HG03025 (cell line): ENCODE measurements at regions not wholly inside any gene's neighbourhood (a gene's known extent, or its start where the extent isn't known, plus 50 kb on each side); places are given as distances from the start of the nearest gene placed in this dataset.
"Not testable (repeated sequence)": the region's sequence is repeated elsewhere in the genome, so short reads cannot be mapped to it uniquely, and the experiment has no call there.

Experiments used
- ATAC-seq: cut with Tn5 transposase; IDR thresholded peaks from one replicate; pipeline ENCODE4 v1.9.1; 2021; ENCODE audit warnings: mild to moderate bottlenecking, moderate library complexity; ENCODE audit not compliant: unreplicated experiment, low FRiP score

DNA sequence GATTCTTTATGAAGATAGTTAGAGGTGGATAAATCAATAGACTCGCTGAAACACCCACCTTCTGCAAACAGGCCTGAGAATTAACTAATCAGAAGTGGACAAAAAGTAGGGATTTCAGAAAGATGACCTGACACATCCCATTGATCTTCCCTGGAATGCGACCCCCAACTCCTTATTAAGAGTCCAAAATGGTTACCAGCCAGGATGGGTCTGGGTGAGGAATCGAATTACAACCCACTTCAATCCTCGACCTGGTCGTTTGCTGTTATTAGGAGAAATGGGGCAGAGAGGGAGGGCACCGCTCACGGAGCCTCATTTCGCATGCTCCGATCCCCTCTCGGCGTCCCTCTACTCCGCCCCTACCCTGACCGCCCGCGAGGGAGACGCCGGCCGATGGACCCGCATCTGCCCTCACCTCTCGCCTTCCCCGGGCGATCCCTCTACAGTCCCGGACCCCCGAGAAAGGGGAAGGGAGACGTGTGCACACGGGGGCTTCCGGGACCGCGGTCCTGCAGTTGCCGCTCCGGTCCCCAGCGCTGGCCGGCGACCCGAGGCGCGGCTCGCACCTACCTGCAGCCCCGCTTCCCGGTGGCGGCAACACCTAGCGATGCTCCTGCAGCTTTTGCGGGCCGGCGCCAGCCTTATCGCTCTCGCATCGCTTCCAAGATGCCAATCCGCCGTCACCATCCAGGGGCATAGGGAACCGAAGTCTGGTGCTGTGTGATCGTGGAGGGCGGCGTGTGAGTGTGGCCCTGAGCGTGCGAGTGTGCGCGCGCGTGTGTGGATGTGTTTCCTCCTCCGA is 69.3 kb upstream of the USP15 start:
- ATAC-seq: no peak

- no peak for ATAC-seq
These were observed 68.6 kb upstream of the USP15 start for GRCh38 chr12:62191491-62192179.

DNA sequence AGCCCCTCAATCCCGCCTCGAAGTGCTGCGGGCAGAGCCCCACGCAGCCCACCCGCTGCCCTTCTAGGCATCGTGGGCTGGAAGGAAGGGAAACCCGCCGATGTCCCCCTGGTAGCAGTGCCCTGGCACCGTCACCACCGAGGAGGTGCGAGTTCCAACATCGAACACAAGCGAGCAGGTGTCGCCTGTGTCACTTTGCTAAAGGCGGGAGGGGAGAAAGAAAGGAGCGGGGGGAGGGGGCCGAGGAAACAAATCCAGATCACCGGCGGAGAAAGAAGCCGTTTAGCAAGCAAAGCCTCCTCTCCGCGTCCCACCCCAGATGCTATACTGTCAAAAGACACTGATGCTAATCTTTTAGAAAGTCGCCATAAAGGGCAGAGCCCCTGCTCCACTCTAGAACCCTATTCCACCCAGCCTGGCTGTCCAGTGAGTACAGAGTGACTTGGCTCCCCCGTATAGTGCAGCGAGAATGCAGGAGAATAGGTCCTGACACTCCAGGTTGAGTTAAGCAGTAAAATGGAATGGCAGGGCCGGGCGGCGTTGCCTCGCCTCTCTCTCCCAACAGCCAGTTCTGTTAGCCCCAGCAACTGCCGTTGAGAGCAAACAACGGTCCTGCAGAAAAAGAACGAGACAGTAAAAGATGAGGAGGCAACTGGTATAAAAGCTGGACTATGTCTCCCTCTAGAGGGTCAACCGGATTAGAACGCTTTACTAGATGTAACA is 67.9 kb upstream of the USP15 start:
- ATAC-seq: peak; percentile 88

DNA sequence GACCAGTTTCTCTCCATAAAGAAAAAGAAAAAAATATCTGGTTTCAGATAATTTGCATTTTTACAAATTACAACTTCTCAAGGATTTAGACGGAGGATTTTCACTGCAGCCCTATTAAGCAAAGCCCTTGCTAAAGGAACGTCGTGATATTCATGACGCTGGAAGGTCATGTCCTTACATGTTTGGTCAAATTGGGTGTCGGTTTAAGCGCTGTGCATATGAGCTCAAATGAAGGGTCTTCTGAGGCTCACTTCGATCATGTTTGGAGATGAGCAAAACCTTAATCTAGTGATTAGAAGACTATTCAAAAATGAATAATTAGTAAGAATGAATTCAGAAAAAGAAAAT is 67.3 kb upstream of the USP15 start:
- peak; percentile 7 for ATAC-seq

DNA sequence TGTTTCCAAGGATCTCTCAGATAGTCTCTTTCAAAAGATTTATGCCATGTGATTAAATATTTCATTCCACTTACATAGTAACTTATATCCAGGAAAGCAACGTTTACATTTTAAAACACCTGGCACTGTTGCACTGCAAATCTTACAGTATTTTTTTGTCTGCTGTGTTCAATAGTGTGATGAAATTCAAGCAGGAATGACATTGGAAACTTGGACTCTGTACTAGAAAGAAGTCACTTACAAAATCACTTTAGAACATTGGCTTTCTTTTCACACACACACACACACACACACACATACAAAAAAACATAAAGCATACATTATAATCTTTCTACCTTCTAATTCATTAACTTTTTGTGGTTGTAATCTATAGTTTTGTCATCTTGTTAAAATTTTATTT is 66.2 kb upstream of the USP15 start:
- ATAC-seq: no peak

- ATAC-seq: no peak
These were observed 65.6 kb upstream of the USP15 start for GRCh38 chr12:62194616-62195015.

DNA sequence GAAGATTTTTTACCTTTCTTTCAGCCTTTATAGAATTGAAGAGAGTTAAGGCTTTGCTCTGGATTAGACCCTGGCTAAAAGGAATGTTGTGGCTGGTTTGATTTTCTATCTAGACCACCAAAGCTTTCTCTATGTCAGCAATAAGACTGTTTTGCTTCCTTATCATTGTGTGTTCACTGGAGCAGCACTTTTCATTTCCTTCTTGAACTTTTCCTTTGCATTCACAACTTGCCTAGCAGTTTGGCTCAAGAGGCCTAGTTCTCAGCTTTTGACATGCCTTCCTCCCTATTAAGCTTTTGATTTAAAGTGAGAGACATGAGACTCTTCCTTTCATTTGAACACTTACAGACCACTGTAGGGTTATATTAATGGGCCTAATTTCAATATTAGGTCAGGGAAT is 64.1 kb upstream of the USP15 start:
- ATAC-seq: no peak

- not testable (repeated sequence) for ATAC-seq
These were observed 57.3 kb upstream of the USP15 start for GRCh38 chr12:62202861-62203260.

- ATAC-seq: no peak
These were observed 54.9 kb upstream of the USP15 start for GRCh38 chr12:62205346-62205745.

DNA sequence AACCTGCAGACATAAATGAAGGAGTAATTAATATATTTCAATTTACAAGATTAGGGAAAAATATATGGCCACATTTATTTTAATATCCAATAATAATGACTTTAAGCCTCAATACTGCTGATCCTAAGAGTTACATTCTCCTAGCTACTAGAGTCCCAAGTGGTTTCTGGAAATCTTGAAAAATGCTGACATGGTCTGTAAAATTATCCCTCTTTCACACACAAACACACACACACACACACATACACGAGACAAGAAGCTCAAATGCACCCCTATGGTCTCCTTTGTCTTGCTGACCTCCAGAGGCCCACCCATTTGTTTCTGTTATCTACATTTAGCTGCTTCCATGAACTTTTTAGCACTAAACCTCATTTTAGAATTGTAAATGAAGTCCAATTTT is 53.0 kb upstream of the USP15 start:
- ATAC-seq: no peak
